Superior temporal gyrus (tissue), 1 donor: ENCODE measurements at regions not wholly inside any gene's neighbourhood (a gene's known extent, or its start where the extent isn't known, plus 50 kb on each side); places are given as distances from the start of the nearest gene placed in this dataset.

Experiments
- DNase-seq: peaks from one replicate; pipeline ENCODE4 v3.0.0-alpha.2; 2016; ENCODE audit errors: extremely low spot score

GRCh38 chr2:79355569-79355968, 157.3 kb upstream of the CTNNA2 start:
- no peak for DNase-seq

- no peak for DNase-seq
Measured at GRCh38 chr2:79327460-79327859, 167.9 kb upstream of the REG3A start.

GRCh38 chr2:79320871-79321270, 161.3 kb upstream of the REG3A start:
- no peak for DNase-seq

- DNase-seq = no peak
Measured at GRCh38 chr2:79294994-79295393, 135.4 kb upstream of the REG3A start.

- DNase-seq = peak; percentile 29
Measured at GRCh38 chr2:79292958-79293315, 133.4 kb upstream of the REG3A start.

GRCh38 chr2:79292239-79292957, 132.8 kb upstream of the REG3A start:
- peak; percentile 38 for DNase-seq

- no peak for DNase-seq
Measured at GRCh38 chr2:79275863-79276262, 116.3 kb upstream of the REG3A start.

- no peak for DNase-seq
Measured at GRCh38 chr2:79275197-79275596, 115.6 kb upstream of the REG3A start.

GRCh38 chr2:79272616-79273015, 113.1 kb upstream of the REG3A start:
- no peak for DNase-seq

- DNase-seq = no peak
Measured at GRCh38 chr2:79271456-79271855, 111.9 kb upstream of the REG3A start.

- no peak for DNase-seq
Measured at GRCh38 chr2:79260848-79261247, 101.3 kb upstream of the REG3A start.

- DNase-seq = no peak
Measured at GRCh38 chr2:79259959-79260358, 100.4 kb upstream of the REG3A start.

- DNase-seq = no peak
Measured at GRCh38 chr2:79259296-79259695, 99.7 kb upstream of the REG3A start.

GRCh38 chr2:79253243-79253774, 93.8 kb upstream of the REG3A start:
- no peak for DNase-seq

- DNase-seq = peak; percentile 21
Measured at GRCh38 chr2:79250656-79251055, 91.1 kb upstream of the REG3A start.

GRCh38 chr2:79248776-79249175, 89.2 kb upstream of the REG3A start:
- DNase-seq = no peak

- DNase-seq = no peak
Measured at GRCh38 chr2:79235135-79235534, 75.6 kb upstream of the REG3A start.

- DNase-seq = peak; percentile 39
Measured at GRCh38 chr2:79223539-79223938, 64.0 kb upstream of the REG3A start.

GRCh38 chr2:79219383-79219988, 59.9 kb upstream of the REG3A start:
- DNase-seq = peak; percentile 85

- DNase-seq = no peak
Measured at GRCh38 chr2:79210274-79210917, 50.8 kb upstream of the REG3A start.
